Endothelial cell (in vitro differentiated cells): ENCODE measurements at regions not wholly inside any gene's neighbourhood (a gene's known extent, or its start where the extent isn't known, plus 50 kb on each side); places are given as distances from the start of the nearest gene placed in this dataset.

Source experiments
- DNase-seq: peaks from one replicate; pipeline ENCODE4 v3.0.0; 2021; ENCODE audit warnings: low spot score
- H3K27ac Mint-ChIP-seq: one replicate; pipeline ENCODE4 v1.8.0; 2021; ENCODE audit warnings: mixed read lengths, inconsistent platforms; ENCODE audit not compliant: unreplicated experiment
- H3K27me3 Mint-ChIP-seq: one replicate; pipeline ENCODE4 v1.8.0; 2021; ENCODE audit warnings: mild to moderate bottlenecking, moderate library complexity, mixed read lengths, inconsistent platforms; ENCODE audit not compliant: unreplicated experiment
- H3K36me3 Mint-ChIP-seq: one replicate; pipeline ENCODE4 v1.8.0; 2021; ENCODE audit warnings: mild to moderate bottlenecking, low read depth, mixed read lengths, inconsistent platforms; ENCODE audit not compliant: unreplicated experiment
- H3K4me1 Mint-ChIP-seq: one replicate; pipeline ENCODE4 v1.8.0; 2021; ENCODE audit warnings: mild to moderate bottlenecking, mixed read lengths, inconsistent platforms; ENCODE audit not compliant: unreplicated experiment
- H3K4me3 Mint-ChIP-seq: one replicate; pipeline ENCODE4 v1.8.0; 2021; ENCODE audit warnings: mild to moderate bottlenecking, mixed read lengths, inconsistent platforms; ENCODE audit not compliant: unreplicated experiment
- H3K9me3 Mint-ChIP-seq: one replicate; pipeline ENCODE4 v1.8.0; 2021; ENCODE audit warnings: mixed read lengths, inconsistent platforms; ENCODE audit not compliant: unreplicated experiment
- CTCF ChIP-seq: fragments of 200-600 bp; sonication (generic); IDR thresholded peaks from one replicate; pipeline ENCODE4 v1.5.0; 2021; ENCODE audit warnings: antibody characterized with exemption; ENCODE audit not compliant: unreplicated experiment

- TF ChIP-seq CTCF = no peak
- peaks cover 4% of the 10 kb centered on the region for H3K36me3 Mint-ChIP-seq
- no peak overlapping the region for H3K27ac Mint-ChIP-seq
- no peak for DNase-seq
- H3K9me3 Mint-ChIP-seq = no peaks in the 10 kb centered on the region
- H3K27me3 Mint-ChIP-seq = no peaks in the 10 kb centered on the region
- peaks cover 8% of the 10 kb centered on the region for H3K4me1 Mint-ChIP-seq
- no peak overlapping the region for H3K4me3 Mint-ChIP-seq
These were observed 111.7 kb upstream of the ZEB2 start for GRCh38 chr2:144631636-144632035.

GRCh38 chr2:144630459-144631215, 110.7 kb upstream of the ZEB2 start:
- Mint-ChIP-seq H3K36me3 (peaks cover 1% of the 10 kb centered on the region), H3K27me3 (no peaks in the 10 kb centered on the region), H3K27ac (no peak overlapping the region), H3K9me3 (no peaks in the 10 kb centered on the region), H3K4me1 (peaks cover 8% of the 10 kb centered on the region), H3K4me3 (no peak overlapping the region)
- DNase-seq = no peak
- TF ChIP-seq CTCF = no peak

GRCh38 chr2:144629935-144630334, 110.0 kb upstream of the ZEB2 start:
- no peaks in the 10 kb centered on the region for H3K36me3 Mint-ChIP-seq
- no peak overlapping the region for H3K4me3 Mint-ChIP-seq
- no peaks in the 10 kb centered on the region for H3K9me3 Mint-ChIP-seq
- H3K27ac Mint-ChIP-seq = no peak overlapping the region
- peaks cover 8% of the 10 kb centered on the region for H3K4me1 Mint-ChIP-seq
- no peak for DNase-seq
- no peaks in the 10 kb centered on the region for H3K27me3 Mint-ChIP-seq
- no peak for TF ChIP-seq CTCF

- H3K27ac Mint-ChIP-seq = no peak overlapping the region
- no peaks in the 10 kb centered on the region for H3K36me3 Mint-ChIP-seq
- H3K9me3 Mint-ChIP-seq = no peaks in the 10 kb centered on the region
- no peak for TF ChIP-seq CTCF
- H3K4me3 Mint-ChIP-seq = no peak overlapping the region
- no peak for DNase-seq
- no peaks in the 10 kb centered on the region for H3K27me3 Mint-ChIP-seq
- H3K4me1 Mint-ChIP-seq = peaks cover 8% of the 10 kb centered on the region
These were observed 108.6 kb upstream of the ZEB2 start for GRCh38 chr2:144628566-144628965.

- Mint-ChIP-seq H3K9me3 (peaks cover 4% of the 10 kb centered on the region), H3K27ac (no peak overlapping the region), H3K4me3 (no peak overlapping the region), H3K27me3 (no peaks in the 10 kb centered on the region), H3K36me3 (no peaks in the 10 kb centered on the region), H3K4me1 (peaks cover 6% of the 10 kb centered on the region)
- no peak for DNase-seq
- TF ChIP-seq CTCF = no peak
These were observed 105.7 kb upstream of the ZEB2 start for GRCh38 chr2:144625626-144626025.
